HCT116 (cell line): ENCODE measurements at regions not wholly inside any gene's neighbourhood (a gene's known extent, or its start where the extent isn't known, plus 50 kb on each side); places are given as distances from the start of the nearest gene placed in this dataset.
"Not testable (repeated sequence)": the region's sequence is repeated elsewhere in the genome, so short reads cannot be mapped to it uniquely, and the experiment has no call there.

Source experiments
- ATF3 ChIP-seq: IDR thresholded peaks from 2 replicates; pipeline ENCODE4 v1.6.1; 2012
- EZH2 ChIP-seq: fragments of 200-600 bp; sonication (generic); IDR thresholded peaks from 2 replicates; pipeline ENCODE4 v1.6.1; 2017; ENCODE audit warnings: antibody characterized with exemption, mixed run types
- EZH2phosphoT487 ChIP-seq: fragments of 200-600 bp; IDR thresholded peaks from 2 replicates; pipeline ENCODE4 v1.6.1; 2018; ENCODE audit warnings: antibody characterized with exemption, borderline replicate concordance
- JUND ChIP-seq: IDR thresholded peaks from 2 replicates; pipeline ENCODE4 v1.6.1; 2012
- POLR2A ChIP-seq: IDR thresholded peaks from 2 replicates; pipeline ENCODE4 v1.7.0; 2011; ENCODE audit warnings: borderline replicate concordance; ENCODE audit not compliant: insufficient read depth, insufficient read length; ENCODE audit errors: extremely low read depth
- POLR2AphosphoS5 ChIP-seq: IDR thresholded peaks from 2 replicates; pipeline ENCODE4 v1.6.1; 2011; ENCODE audit warnings: mild to moderate bottlenecking, low read depth, low read length, moderate library complexity
- REST ChIP-seq: IDR thresholded peaks from 2 replicates; pipeline ENCODE4 v1.6.1; 2012; ENCODE audit warnings: low read depth
- SP1 ChIP-seq: IDR thresholded peaks from 2 replicates; pipeline ENCODE4 v1.6.1; 2012; ENCODE audit warnings: low read depth
- TCF7L2 ChIP-seq: IDR thresholded peaks from 2 replicates; pipeline ENCODE4 v1.7.0; 2011; ENCODE audit warnings: borderline replicate concordance, inconsistent platforms; ENCODE audit not compliant: insufficient read depth, insufficient read length; ENCODE audit errors: extremely low read depth
- TF ChIP-seq, protein P1 (sequence below), 3 experiments: fragments of 200-600 bp in 1 of 3; sonication (generic) in 1 of 3; IDR thresholded peaks in 2 of 3; conservative IDR thresholded peaks in 1 of 3; 2 replicates each; pipeline ENCODE4 v1.5.1; 2012 to 2017; ENCODE audit warnings: low read depth in 2 of 3, low read length in 2 of 3, antibody characterized with exemption in 1 of 3, borderline replicate concordance in 1 of 3, control low read depth in 1 of 3, mild to moderate bottlenecking in 1 of 3, mixed read lengths in 1 of 3, mixed run types in 1 of 3, moderate library complexity in 1 of 3; ENCODE audit not compliant: insufficient read depth in 1 of 3
- TF ChIP-seq, protein P2 (sequence below): IDR thresholded peaks from 2 replicates; pipeline ENCODE4 v1.6.1; 2011; ENCODE audit warnings: mild to moderate bottlenecking, low read length, moderate library complexity; ENCODE audit not compliant: insufficient replicate concordance; ENCODE audit errors: extremely low read depth
- TF ChIP-seq, protein P3 (sequence below): IDR thresholded peaks from 2 replicates; pipeline ENCODE4 v1.6.1; 2012

GRCh38 chr2:153533803-153534202 is 55.2 kb upstream of the RPRM start:
- TF ChIP-seq, protein P1, sequence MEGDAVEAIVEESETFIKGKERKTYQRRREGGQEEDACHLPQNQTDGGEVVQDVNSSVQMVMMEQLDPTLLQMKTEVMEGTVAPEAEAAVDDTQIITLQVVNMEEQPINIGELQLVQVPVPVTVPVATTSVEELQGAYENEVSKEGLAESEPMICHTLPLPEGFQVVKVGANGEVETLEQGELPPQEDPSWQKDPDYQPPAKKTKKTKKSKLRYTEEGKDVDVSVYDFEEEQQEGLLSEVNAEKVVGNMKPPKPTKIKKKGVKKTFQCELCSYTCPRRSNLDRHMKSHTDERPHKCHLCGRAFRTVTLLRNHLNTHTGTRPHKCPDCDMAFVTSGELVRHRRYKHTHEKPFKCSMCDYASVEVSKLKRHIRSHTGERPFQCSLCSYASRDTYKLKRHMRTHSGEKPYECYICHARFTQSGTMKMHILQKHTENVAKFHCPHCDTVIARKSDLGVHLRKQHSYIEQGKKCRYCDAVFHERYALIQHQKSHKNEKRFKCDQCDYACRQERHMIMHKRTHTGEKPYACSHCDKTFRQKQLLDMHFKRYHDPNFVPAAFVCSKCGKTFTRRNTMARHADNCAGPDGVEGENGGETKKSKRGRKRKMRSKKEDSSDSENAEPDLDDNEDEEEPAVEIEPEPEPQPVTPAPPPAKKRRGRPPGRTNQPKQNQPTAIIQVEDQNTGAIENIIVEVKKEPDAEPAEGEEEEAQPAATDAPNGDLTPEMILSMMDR (IDR thresholded peaks at IDR 0.05 in 2 of 3, conservative IDR thresholded peaks at IDR 0.05 in 1 of 3; ENCODE audit: borderline replicate concordance in 1 of 3, insufficient read depth in 1 of 3, low read depth in 2 of 3, low read length in 2 of 3): not testable (repeated sequence)
- TF ChIP-seq, protein P2, sequence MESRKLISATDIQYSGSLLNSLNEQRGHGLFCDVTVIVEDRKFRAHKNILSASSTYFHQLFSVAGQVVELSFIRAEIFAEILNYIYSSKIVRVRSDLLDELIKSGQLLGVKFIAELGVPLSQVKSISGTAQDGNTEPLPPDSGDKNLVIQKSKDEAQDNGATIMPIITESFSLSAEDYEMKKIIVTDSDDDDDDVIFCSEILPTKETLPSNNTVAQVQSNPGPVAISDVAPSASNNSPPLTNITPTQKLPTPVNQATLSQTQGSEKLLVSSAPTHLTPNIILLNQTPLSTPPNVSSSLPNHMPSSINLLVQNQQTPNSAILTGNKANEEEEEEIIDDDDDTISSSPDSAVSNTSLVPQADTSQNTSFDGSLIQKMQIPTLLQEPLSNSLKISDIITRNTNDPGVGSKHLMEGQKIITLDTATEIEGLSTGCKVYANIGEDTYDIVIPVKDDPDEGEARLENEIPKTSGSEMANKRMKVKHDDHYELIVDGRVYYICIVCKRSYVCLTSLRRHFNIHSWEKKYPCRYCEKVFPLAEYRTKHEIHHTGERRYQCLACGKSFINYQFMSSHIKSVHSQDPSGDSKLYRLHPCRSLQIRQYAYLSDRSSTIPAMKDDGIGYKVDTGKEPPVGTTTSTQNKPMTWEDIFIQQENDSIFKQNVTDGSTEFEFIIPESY: not testable (repeated sequence)
- TF ChIP-seq REST, JUND, POLR2A, POLR2AphosphoS5, SP1, EZH2, ATF3, EZH2phosphoT487, TCF7L2: not testable (repeated sequence)
- TF ChIP-seq, protein P3, sequence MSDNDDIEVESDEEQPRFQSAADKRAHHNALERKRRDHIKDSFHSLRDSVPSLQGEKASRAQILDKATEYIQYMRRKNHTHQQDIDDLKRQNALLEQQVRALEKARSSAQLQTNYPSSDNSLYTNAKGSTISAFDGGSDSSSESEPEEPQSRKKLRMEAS: not testable (repeated sequence)
